H7 (cell line): ENCODE measurements at regions not wholly inside any gene's neighbourhood (a gene's known extent, or its start where the extent isn't known, plus 50 kb on each side); places are given as distances from the start of the nearest gene placed in this dataset.
"Not testable (repeated sequence)": the region's sequence is repeated elsewhere in the genome, so short reads cannot be mapped to it uniquely, and the experiment has no call there.

Experiments
- DNase-seq: peaks from one replicate; pipeline ENCODE4 v3.0.0; 2012
- H3K27me3 ChIP-seq: 2 replicates; pipeline ENCODE4 v1.6.0; 2011; ENCODE audit warnings: mild to moderate bottlenecking, low read length; ENCODE audit not compliant: control insufficient read depth, insufficient read depth
- H3K36me3 ChIP-seq: replicated peaks from 2 replicates; pipeline ENCODE4 v1.5.1; 2011; ENCODE audit warnings: low read length; ENCODE audit not compliant: control insufficient read depth, insufficient read depth
- H3K4me3 ChIP-seq: 2 replicates; pipeline ENCODE4 v1.5.1; 2011; ENCODE audit warnings: low read depth, mild to moderate bottlenecking, control low read depth, low read length, moderate library complexity; ENCODE audit not compliant: insufficient read depth

GRCh38 chr7:57060506-57060905 lies 71.7 kb downstream of the ZNF479 start:
- H3K36me3 ChIP-seq, H3K4me3 ChIP-seq, DNase-seq, H3K27me3 ChIP-seq: not testable (repeated sequence)

- not testable (repeated sequence) for DNase-seq, H3K36me3 ChIP-seq, H3K4me3 ChIP-seq, H3K27me3 ChIP-seq
Measured at GRCh38 chr7:57016341-57016740, 115.9 kb downstream of the ZNF479 start.

GRCh38 chr7:57013707-57014106 lies 118.5 kb downstream of the ZNF479 start:
- H3K36me3 ChIP-seq, H3K27me3 ChIP-seq, H3K4me3 ChIP-seq, DNase-seq: not testable (repeated sequence)

GRCh38 chr7:57012907-57013306 lies 119.3 kb downstream of the ZNF479 start:
- not testable (repeated sequence) for H3K27me3 ChIP-seq, H3K4me3 ChIP-seq, DNase-seq, H3K36me3 ChIP-seq

GRCh38 chr7:57009230-57009629 lies 123.0 kb downstream of the ZNF479 start:
- H3K36me3 ChIP-seq, H3K27me3 ChIP-seq, DNase-seq, H3K4me3 ChIP-seq: not testable (repeated sequence)

- not testable (repeated sequence) for H3K4me3 ChIP-seq, DNase-seq, H3K27me3 ChIP-seq, H3K36me3 ChIP-seq
Measured at GRCh38 chr7:57005974-57006373, 126.3 kb downstream of the ZNF479 start.

GRCh38 chr7:57003821-57004220 lies 128.4 kb downstream of the ZNF479 start:
- not testable (repeated sequence) for H3K27me3 ChIP-seq, H3K4me3 ChIP-seq, DNase-seq, H3K36me3 ChIP-seq

GRCh38 chr7:57001926-57002325 lies 130.3 kb downstream of the ZNF479 start:
- H3K4me3 ChIP-seq, H3K36me3 ChIP-seq, H3K27me3 ChIP-seq, DNase-seq: not testable (repeated sequence)

- DNase-seq, H3K4me3 ChIP-seq, H3K27me3 ChIP-seq, H3K36me3 ChIP-seq: not testable (repeated sequence)
Measured at GRCh38 chr7:56993779-56994178, 138.5 kb downstream of the ZNF479 start.

GRCh38 chr7:56957737-56958408 lies 174.4 kb downstream of the ZNF479 start:
- not testable (repeated sequence) for H3K27me3 ChIP-seq, H3K4me3 ChIP-seq, H3K36me3 ChIP-seq, DNase-seq

- not testable (repeated sequence) for H3K27me3 ChIP-seq, H3K36me3 ChIP-seq, H3K4me3 ChIP-seq, DNase-seq
Measured at GRCh38 chr7:56957086-56957485, 175.2 kb downstream of the ZNF479 start.

- H3K27me3 ChIP-seq, H3K4me3 ChIP-seq, DNase-seq, H3K36me3 ChIP-seq: not testable (repeated sequence)
Measured at GRCh38 chr7:56948390-56949379, 183.6 kb downstream of the ZNF479 start.

- H3K27me3 ChIP-seq, DNase-seq, H3K36me3 ChIP-seq, H3K4me3 ChIP-seq: not testable (repeated sequence)
Measured at GRCh38 chr7:56940050-56940449, 192.2 kb downstream of the ZNF479 start.

GRCh38 chr7:56923892-56924291 lies 208.3 kb downstream of the ZNF479 start:
- not testable (repeated sequence) for H3K4me3 ChIP-seq, DNase-seq, H3K27me3 ChIP-seq, H3K36me3 ChIP-seq

- not testable (repeated sequence) for H3K36me3 ChIP-seq, H3K4me3 ChIP-seq, DNase-seq, H3K27me3 ChIP-seq
Measured at GRCh38 chr7:56910973-56911372, 221.3 kb downstream of the ZNF479 start.
